ENCODE measurements at regions not wholly inside any gene's neighbourhood (a gene's known extent, or its start where the extent isn't known, plus 50 kb on each side); places are given as distances from the start of the nearest gene placed in this dataset.

GRCh38 chr20:60695226-60696000 lies 556.6 kb upstream of the CDH4 start:
- no peak for ATAC-seq
- TF ChIP-seq CTCF (IDR thresholded peaks at IDR 0.05), result no peak
- Histone ChIP-seq H3K36me3 (ENCODE audit: insufficient read depth in 1 of 2, low read depth in 1 of 2) (no peaks in the 10 kb centered on the region), H3K9me3 (no peaks in the 10 kb centered on the region), H3K27me3 (ENCODE audit: insufficient read depth in 3 of 3, low read length in 2 of 3) (peaks cover 0 to 3% (median 0%) of the 10 kb centered on the region in 3 donors), H3K4me3 (no peak overlapping the region), H3K4me1 (no peaks in the 10 kb centered on the region), H3K27ac (no peak overlapping the region)
- no peak for DNase-seq
- intact Hi-C loops (cut with DNase I), result no loop called here
- 68 to 75% (median 71%) methylated on average over 7 of the region's 7 CpGs for WGBS, 3 donors

GRCh38 chr20:60697252-60697651 lies 554.8 kb upstream of the CDH4 start:
- Histone ChIP-seq H3K4me1 (no peaks in the 10 kb centered on the region), H3K36me3 (ENCODE audit: insufficient read depth in 1 of 2, low read depth in 1 of 2) (no peaks in the 10 kb centered on the region), H3K27ac (no peak overlapping the region), H3K9me3 (no peaks in the 10 kb centered on the region), H3K4me3 (no peak overlapping the region), H3K27me3 (ENCODE audit: insufficient read depth in 3 of 3, low read length in 2 of 3) (peaks cover 0 to 2% (median 2%) of the 10 kb centered on the region in 3 donors)
- no peak for DNase-seq
- intact Hi-C loops (cut with DNase I), result no loop called here
- no peak for ATAC-seq
- TF ChIP-seq CTCF (IDR thresholded peaks at IDR 0.05), result no peak
- WGBS, 3 donors, result 92 to 100% (median 95%) methylated on average over 2 of the region's 2 CpGs

- Histone ChIP-seq H3K27ac (no peak overlapping the region), H3K9me3 (no peaks in the 10 kb centered on the region), H3K36me3 (ENCODE audit: insufficient read depth in 1 of 2, low read depth in 1 of 2) (no peaks in the 10 kb centered on the region), H3K27me3 (ENCODE audit: insufficient read depth in 3 of 3, low read length in 2 of 3) (peaks cover 0 to 2% (median 0%) of the 10 kb centered on the region in 3 donors), H3K4me1 (no peaks in the 10 kb centered on the region), H3K4me3 (no peak overlapping the region)
- ATAC-seq, result no peak
- TF ChIP-seq CTCF (IDR thresholded peaks at IDR 0.05), result no peak
- WGBS, 3 donors, result 50 to 67% (median 56%) methylated on average over 2 of the region's 2 CpGs
- DNase-seq, result no peak
- intact Hi-C loops (cut with DNase I), result no loop called here
These were observed 551.3 kb upstream of the CDH4 start for GRCh38 chr20:60700728-60701127.

GRCh38 chr20:60704147-60704546 lies 547.9 kb upstream of the CDH4 start:
- no peak for ATAC-seq
- H3K27me3 ChIP-seq (ENCODE audit: insufficient read depth in 3 of 3, low read length in 2 of 3), result peaks cover 0 to 2% (median 0%) of the 10 kb centered on the region in 3 donors
- H3K4me1 ChIP-seq, result no peaks in the 10 kb centered on the region
- no peak for TF ChIP-seq CTCF (IDR thresholded peaks at IDR 0.05)
- H3K27ac ChIP-seq, result no peak overlapping the region
- H3K9me3 ChIP-seq, result no peaks in the 10 kb centered on the region
- no peak for DNase-seq
- intact Hi-C loops (cut with DNase I), result no loop called here
- no peaks in the 10 kb centered on the region for H3K36me3 ChIP-seq (ENCODE audit: insufficient read depth in 1 of 2, low read depth in 1 of 2)
- WGBS, 3 donors, result 82 to 92% (median 87%) methylated on average over 2 of the region's 2 CpGs
- H3K4me3 ChIP-seq, result no peak overlapping the region

- Histone ChIP-seq H3K4me1 (no peaks in the 10 kb centered on the region), H3K36me3 (ENCODE audit: insufficient read depth in 1 of 2, low read depth in 1 of 2) (no peaks in the 10 kb centered on the region), H3K27me3 (ENCODE audit: insufficient read depth in 3 of 3, low read length in 2 of 3) (peaks cover 0 to 6% (median 5%) of the 10 kb centered on the region in 3 donors), H3K27ac (no peak overlapping the region), H3K9me3 (no peaks in the 10 kb centered on the region), H3K4me3 (no peak overlapping the region)
- intact Hi-C loops (cut with DNase I), result no loop called here
- no peak for TF ChIP-seq CTCF (IDR thresholded peaks at IDR 0.05)
- no peak for ATAC-seq
- no peak for DNase-seq
- WGBS, 3 donors, result 82 to 87% (median 86%) methylated on average over 2 of the region's 2 CpGs
These were observed 538.7 kb upstream of the CDH4 start for GRCh38 chr20:60713396-60713795.
